Mesenchymal stem cell (in vitro differentiated cells and primary cell): ENCODE measurements at regions not wholly inside any gene's neighbourhood (a gene's known extent, or its start where the extent isn't known, plus 50 kb on each side); places are given as distances from the start of the nearest gene placed in this dataset.

Experiments
- DNase-seq: peaks from one replicate; pipeline ENCODE4 v3.0.0-alpha.2; 2013
- H2AFZ ChIP-seq: one replicate; pipeline ENCODE4 v1.6.1; 2013; ENCODE audit warnings: low read depth, mild to moderate bottlenecking, control low read depth, inconsistent platforms, low read length, moderate library complexity
- H2AK5ac ChIP-seq: 2 replicates; pipeline ENCODE4 v1.6.1; 2013; ENCODE audit warnings: low read length, moderate library complexity, mild to moderate bottlenecking, inconsistent platforms; ENCODE audit not compliant: severe bottlenecking
- H2BK120ac ChIP-seq: one replicate; pipeline ENCODE4 v1.6.1; 2013; ENCODE audit warnings: low read depth, mild to moderate bottlenecking, inconsistent platforms, low read length, moderate library complexity
- H2BK12ac ChIP-seq, 2 experiments: one replicate each; pipeline ENCODE4 v1.6.1; 2013; ENCODE audit warnings: inconsistent platforms in 2 of 2, low read length in 2 of 2, mild to moderate bottlenecking in 2 of 2, moderate library complexity in 2 of 2, control low read depth in 1 of 2
- H2BK15ac ChIP-seq: one replicate; pipeline ENCODE4 v1.6.1; 2013; ENCODE audit warnings: mild to moderate bottlenecking, low read depth, inconsistent platforms; ENCODE audit not compliant: poor library complexity, severe bottlenecking
- H2BK5ac ChIP-seq: 2 replicates; pipeline ENCODE4 v1.6.1; 2013; ENCODE audit warnings: low read depth, mild to moderate bottlenecking, low read length, control low read depth, inconsistent platforms; ENCODE audit not compliant: poor library complexity, severe bottlenecking
- H3K14ac ChIP-seq, 2 experiments: one replicate each; pipeline ENCODE4 v1.6.1; 2013; ENCODE audit warnings: inconsistent platforms in 2 of 2, low read length in 2 of 2, control low read depth in 1 of 2, mild to moderate bottlenecking in 1 of 2, moderate library complexity in 1 of 2
- H3K18ac ChIP-seq, 2 experiments: one replicate each; pipeline ENCODE4 v1.6.1; 2013; ENCODE audit warnings: inconsistent platforms in 2 of 2, low read length in 2 of 2, control low read depth in 1 of 2, low read depth in 1 of 2, mild to moderate bottlenecking in 1 of 2
- H3K23ac ChIP-seq, 2 experiments: one replicate each; pipeline ENCODE4 v1.6.1; 2013; ENCODE audit warnings: inconsistent platforms in 2 of 2, low read length in 2 of 2, mild to moderate bottlenecking in 2 of 2, moderate library complexity in 2 of 2, control low read depth in 1 of 2
- H3K27ac ChIP-seq: 2 replicates; pipeline ENCODE4 v1.5.1; 2013; ENCODE audit warnings: mild to moderate bottlenecking, moderate library complexity, low read length, control low read depth, inconsistent platforms; ENCODE audit not compliant: poor library complexity, severe bottlenecking
- H3K27me3 ChIP-seq, 2 experiments: 2 replicates each; pipeline versions ENCODE4 v1.6.1 to v1.7.0; 2013; ENCODE audit warnings: low read length in 2 of 2, mild to moderate bottlenecking in 2 of 2, moderate library complexity in 2 of 2, control low read depth in 1 of 2, inconsistent platforms in 1 of 2; ENCODE audit not compliant: control insufficient read depth in 1 of 2, insufficient read depth in 1 of 2
- H3K36me3 ChIP-seq, 2 experiments: 2 replicates each; pipeline versions ENCODE4 v1.6.1 to v1.7.0; 2013; ENCODE audit warnings: low read length in 2 of 2, control low read depth in 1 of 2, inconsistent platforms in 1 of 2, low read depth in 1 of 2, mild to moderate bottlenecking in 1 of 2; ENCODE audit not compliant: insufficient read depth in 2 of 2, control insufficient read depth in 1 of 2
- H3K4ac ChIP-seq, 2 experiments: one replicate each; pipeline ENCODE4 v1.6.1; 2013; ENCODE audit warnings: inconsistent platforms in 2 of 2, low read length in 2 of 2, mild to moderate bottlenecking in 2 of 2, moderate library complexity in 2 of 2, control low read depth in 1 of 2, low read depth in 1 of 2
- H3K4me1 ChIP-seq: 2 replicates; pipeline ENCODE4 v1.6.1; 2013; ENCODE audit warnings: low read depth, low read length, control low read depth; ENCODE audit not compliant: control insufficient read depth, insufficient read depth
- H3K4me2 ChIP-seq: 2 replicates; pipeline ENCODE4 v1.6.1; 2013; ENCODE audit warnings: low read length, mild to moderate bottlenecking, inconsistent platforms; ENCODE audit not compliant: poor library complexity, severe bottlenecking
- H3K4me3 ChIP-seq, 2 experiments: 2 replicates each; pipeline versions ENCODE4 v1.5.1 to v1.7.0; 2013; ENCODE audit warnings: low read length in 2 of 2, mild to moderate bottlenecking in 2 of 2, control low read depth in 1 of 2, low read depth in 1 of 2; ENCODE audit not compliant: insufficient read depth in 1 of 2
- H3K79me1 ChIP-seq: replicated peaks from 2 replicates; pipeline ENCODE4 v1.6.1; 2013; ENCODE audit warnings: mild to moderate bottlenecking, control low read depth, low read length, inconsistent platforms; ENCODE audit not compliant: poor library complexity, severe bottlenecking
- H3K9ac ChIP-seq: 2 replicates; pipeline ENCODE4 v1.7.0; 2013; ENCODE audit warnings: mild to moderate bottlenecking, low read length, moderate library complexity
- H3K9me3 ChIP-seq: 2 replicates; pipeline ENCODE4 v1.7.0; 2013; ENCODE audit warnings: mild to moderate bottlenecking, low read length; ENCODE audit not compliant: control insufficient read depth
- H4K8ac ChIP-seq: one replicate; pipeline ENCODE4 v1.6.1; 2013; ENCODE audit warnings: inconsistent platforms, mild to moderate bottlenecking, low read length, moderate library complexity
- H4K91ac ChIP-seq: one replicate; pipeline ENCODE4 v1.6.1; 2013; ENCODE audit warnings: mild to moderate bottlenecking, low read length, inconsistent platforms
- WGBS: methylation state at CpG from one replicate; pipeline ENCODE4 v1.1.7; 2013; ENCODE audit warnings: mixed read lengths; 5-methylcytosine and 5-hydroxymethylcytosine counted together

DNA sequence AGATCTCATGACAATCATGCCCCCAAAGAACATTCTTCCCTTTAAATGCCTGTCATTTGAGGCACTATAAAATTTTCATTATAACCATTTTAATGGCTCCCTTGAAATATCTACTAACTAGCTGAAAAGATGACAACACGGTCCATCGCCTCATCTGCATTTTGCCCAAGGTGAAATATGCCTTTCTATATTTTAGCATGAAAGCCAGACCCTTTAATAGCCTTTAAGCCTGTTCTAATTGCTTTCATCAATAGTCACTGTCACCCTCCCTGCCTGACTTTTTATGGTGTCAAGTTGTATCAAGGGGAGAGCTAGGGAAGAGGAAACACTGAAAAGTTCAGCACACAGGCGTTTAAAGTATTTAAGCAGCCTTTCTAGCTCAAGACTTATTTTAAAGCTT is 144.1 kb upstream of the PRICKLE2 start:
- H2BK15ac ChIP-seq, result no peak overlapping the region
- 100% methylated on average over 2 of the region's 3 CpGs for WGBS
- no peak overlapping the region for H4K91ac ChIP-seq
- H3K4ac ChIP-seq, result no peak overlapping the region
- no peak overlapping the region for H3K9ac ChIP-seq
- H2BK12ac ChIP-seq, result no peak overlapping the region
- no peak overlapping the region for H3K4me2 ChIP-seq
- no peaks in the 10 kb centered on the region for H3K27me3 ChIP-seq
- no peak overlapping the region for H3K18ac ChIP-seq
- no peak overlapping the region for H4K8ac ChIP-seq
- no peak overlapping the region for H2BK120ac ChIP-seq
- no peak for DNase-seq
- peaks cover 2% of the 10 kb centered on the region for H3K79me1 ChIP-seq
- H2AFZ ChIP-seq, result no peak overlapping the region
- H3K23ac ChIP-seq, result no peak overlapping the region
- no peaks in the 10 kb centered on the region for H3K36me3 ChIP-seq
- H2BK5ac ChIP-seq, result no peak overlapping the region
- peaks cover 5% of the 10 kb centered on the region for H3K4me1 ChIP-seq
- H3K14ac ChIP-seq, result no peak overlapping the region
- no peaks in the 10 kb centered on the region for H3K9me3 ChIP-seq
- H3K4me3 ChIP-seq, result no peak overlapping the region
- no peak overlapping the region for H3K27ac ChIP-seq
- no peak overlapping the region for H2AK5ac ChIP-seq

DNA sequence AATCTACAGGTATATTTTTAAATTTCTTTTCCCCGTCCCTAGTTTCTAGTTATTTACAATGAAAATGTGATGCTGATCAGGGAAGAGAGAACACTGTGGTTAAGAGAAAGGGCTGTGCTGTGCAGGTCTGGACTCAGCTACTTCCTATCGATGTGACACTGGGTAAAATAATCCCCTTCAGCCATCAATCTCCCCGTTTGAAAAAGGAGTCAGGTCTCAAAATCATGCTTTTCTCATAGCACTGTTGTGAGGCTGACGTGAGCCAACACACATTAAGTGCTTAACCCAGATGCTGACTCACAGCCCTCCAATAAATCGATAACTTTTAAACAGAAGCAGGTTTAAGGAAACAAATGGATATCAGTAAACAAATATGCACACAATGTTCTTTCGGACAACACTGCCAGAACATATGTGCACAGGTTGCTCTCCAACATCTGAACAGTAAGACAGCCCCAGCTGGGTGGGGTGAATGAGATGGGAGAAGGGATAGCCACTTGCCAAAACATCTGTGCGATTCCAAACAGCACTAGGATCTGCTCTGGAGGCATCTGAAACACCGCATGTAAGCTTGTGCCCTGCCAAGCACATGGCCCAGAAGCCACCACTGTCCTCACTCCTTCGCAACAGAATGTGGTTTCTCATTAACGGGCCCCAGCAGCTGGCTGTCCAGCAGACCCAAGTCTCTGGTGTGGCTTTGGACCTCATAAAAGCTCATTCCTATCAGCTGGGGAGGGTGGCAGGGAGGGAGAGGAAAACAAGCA is 143.2 kb upstream of the PRICKLE2 start:
- Histone ChIP-seq H2BK12ac (no peak overlapping the region), H2AFZ (no peak overlapping the region), H2BK15ac (no peak overlapping the region), H3K27me3 (no peaks in the 10 kb centered on the region), H3K4ac (no peak overlapping the region), H3K79me1 (peaks cover 2% of the 10 kb centered on the region), H3K27ac (no peak overlapping the region), H4K8ac (no peak overlapping the region), H3K4me3 (no peak overlapping the region), H3K14ac (no peak overlapping the region), H3K23ac (no peak overlapping the region), H3K9ac (no peak overlapping the region), H3K4me1 (peaks cover 5% of the 10 kb centered on the region), H3K9me3 (no peaks in the 10 kb centered on the region), H2BK5ac (no peak overlapping the region), H3K4me2 (no peak overlapping the region), H3K36me3 (no peaks in the 10 kb centered on the region), H4K91ac (no peak overlapping the region), H2AK5ac (no peak overlapping the region), H3K18ac (peak overlapping the region in 1 of 2 experiments; percentile 5), H2BK120ac (no peak overlapping the region)
- peak; percentile 61 for DNase-seq
- WGBS, result 47% methylated on average over 7 of the region's 10 CpGs

DNA sequence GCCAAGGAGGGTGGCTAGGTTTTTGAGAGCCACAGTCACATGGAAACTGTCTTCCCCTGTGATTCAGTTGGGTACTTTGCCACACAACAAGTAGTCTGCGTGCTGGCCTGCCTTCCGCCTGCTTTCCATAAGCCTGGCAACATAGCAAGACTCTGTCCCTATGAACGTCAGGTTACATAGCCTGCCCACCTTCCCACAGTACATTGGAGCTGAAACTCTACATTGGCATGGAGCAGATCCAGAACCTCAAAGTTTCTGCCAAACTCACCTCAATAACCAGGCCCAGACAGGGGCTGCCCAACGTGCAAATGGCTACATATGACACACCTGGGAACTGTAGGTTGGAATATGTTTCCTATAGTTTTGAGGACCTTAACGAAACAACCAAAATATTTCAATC is 140.6 kb upstream of the PRICKLE2 start:
- Histone ChIP-seq H2BK15ac (no peak overlapping the region), H2BK5ac (no peak overlapping the region), H3K4me3 (no peak overlapping the region), H3K27me3 (no peaks in the 10 kb centered on the region), H3K4me2 (no peak overlapping the region), H3K4ac (no peak overlapping the region), H2AK5ac (no peak overlapping the region), H3K36me3 (no peaks in the 10 kb centered on the region), H3K23ac (no peak overlapping the region), H3K9me3 (no peaks in the 10 kb centered on the region), H3K9ac (no peak overlapping the region), H4K8ac (peak overlapping the region; percentile 12), H2BK12ac (peak overlapping the region in 1 of 2 experiments; percentile 21), H3K27ac (no peak overlapping the region), H4K91ac (no peak overlapping the region), H3K14ac (no peak overlapping the region), H2AFZ (no peak overlapping the region), H2BK120ac (no peak overlapping the region), H3K4me1 (peaks cover 5% of the 10 kb centered on the region), H3K18ac (peak overlapping the region in 1 of 2 experiments; percentile 17), H3K79me1 (peaks cover 2% of the 10 kb centered on the region)
- 95% methylated on average over 3 of the region's 5 CpGs for WGBS
- no peak for DNase-seq

DNA sequence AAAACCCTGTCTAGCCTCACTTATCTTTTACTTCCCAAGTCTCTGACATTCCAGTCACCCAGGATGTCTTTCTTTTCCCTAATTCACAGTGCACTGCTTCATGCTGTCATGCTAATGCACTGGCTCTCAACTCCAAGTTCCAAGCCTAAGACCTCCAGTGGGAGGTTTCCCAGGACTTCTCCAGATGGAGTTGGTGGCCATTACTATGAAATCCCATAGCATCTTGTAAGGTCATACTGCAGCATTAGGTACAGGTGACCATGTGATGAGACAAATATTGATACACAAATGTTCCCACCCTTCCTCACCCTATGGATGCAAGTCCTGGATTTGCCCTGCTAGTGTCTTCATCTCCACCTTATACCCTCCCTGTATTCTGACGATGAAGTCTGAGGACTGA is 138.6 kb upstream of the PRICKLE2 start:
- no peak overlapping the region for H3K23ac ChIP-seq
- H3K4ac ChIP-seq, result no peak overlapping the region
- no peak overlapping the region for H2BK15ac ChIP-seq
- H2BK120ac ChIP-seq, result no peak overlapping the region
- no peak overlapping the region for H3K27ac ChIP-seq
- no peak overlapping the region for H2AFZ ChIP-seq
- no peak overlapping the region for H3K4me2 ChIP-seq
- no peak overlapping the region for H3K9ac ChIP-seq
- H3K18ac ChIP-seq, result no peak overlapping the region
- no peaks in the 10 kb centered on the region for H3K79me1 ChIP-seq
- no peak overlapping the region for H2BK5ac ChIP-seq
- no peak for DNase-seq
- H3K14ac ChIP-seq, result no peak overlapping the region
- H4K8ac ChIP-seq, result no peak overlapping the region
- H3K4me3 ChIP-seq, result no peak overlapping the region
- no peaks in the 10 kb centered on the region for H3K9me3 ChIP-seq
- no peak overlapping the region for H2AK5ac ChIP-seq
- H4K91ac ChIP-seq, result peak overlapping the region; percentile 10
- no peaks in the 10 kb centered on the region for H3K36me3 ChIP-seq
- no peak overlapping the region for H2BK12ac ChIP-seq
- 100% methylated on average over 1 of the region's 1 CpG for WGBS
- no peaks in the 10 kb centered on the region for H3K27me3 ChIP-seq
- peaks cover 6% of the 10 kb centered on the region for H3K4me1 ChIP-seq
